SU-DHL-6 (cell line): ENCODE measurements at regions not wholly inside any gene's neighbourhood (a gene's known extent, or its start where the extent isn't known, plus 50 kb on each side); places are given as distances from the start of the nearest gene placed in this dataset.

ENCODE experiments used
- H2AFZ ChIP-seq: fragments of 200-600 bp; sonication (generic); 2 replicates; pipeline ENCODE4 v1.6.1; 2014; ENCODE audit warnings: low read depth, mild to moderate bottlenecking, moderate library complexity, mixed read lengths, antibody characterized with exemption, low read length; ENCODE audit not compliant: severe bottlenecking
- H3F3A ChIP-seq: fragments of 200-600 bp; shearing (Covaris generic); 2 replicates; pipeline ENCODE4 v1.6.0; 2016; ENCODE audit warnings: antibody characterized with exemption, mild to moderate bottlenecking; ENCODE audit not compliant: insufficient read depth
- H3K27ac ChIP-seq: fragments of 200-600 bp; sonication (generic); 2 replicates; pipeline ENCODE4 v1.5.1; 2016; ENCODE audit warnings: low read depth, mild to moderate bottlenecking, low read length, moderate library complexity, mixed read lengths
- H3K27me3 ChIP-seq: fragments of 200-600 bp; sonication (generic), shearing (Covaris generic); 2 replicates; pipeline ENCODE4 v1.6.0; 2014; ENCODE audit warnings: mild to moderate bottlenecking, low read length
- H3K36me3 ChIP-seq: fragments of 200-600 bp; sonication (generic); 2 replicates; pipeline ENCODE4 v1.6.1; 2014; ENCODE audit warnings: mild to moderate bottlenecking, low read length, mixed read lengths
- H3K4me2 ChIP-seq: fragments of 300-600, 200-600 bp; shearing (Covaris generic), sonication (generic); 2 replicates; pipeline ENCODE4 v1.6.0; 2014; ENCODE audit warnings: low read length, low read depth, mild to moderate bottlenecking; ENCODE audit not compliant: poor library complexity, severe bottlenecking
- H3K4me3 ChIP-seq: fragments of 200-600 bp; sonication (generic); 2 replicates; pipeline ENCODE4 v1.5.1; 2014; ENCODE audit warnings: antibody characterized with exemption, low read length, mild to moderate bottlenecking, mixed read lengths; ENCODE audit not compliant: insufficient read depth, poor library complexity, severe bottlenecking
- H3K79me2 ChIP-seq: fragments of 200-600 bp; sonication (generic); 2 replicates; pipeline ENCODE4 v1.6.1; 2014; ENCODE audit warnings: mild to moderate bottlenecking, low read length, moderate library complexity; ENCODE audit not compliant: insufficient read depth
- H3K9ac ChIP-seq: fragments of 200-600 bp; sonication (generic); 2 replicates; pipeline ENCODE4 v1.7.0; 2014; ENCODE audit warnings: mild to moderate bottlenecking, low read length
- H3K9me2 ChIP-seq: fragments of 200-600 bp; sonication (generic); replicated peaks from 2 replicates; pipeline ENCODE4 v1.6.1; 2014; ENCODE audit warnings: low read length; ENCODE audit not compliant: insufficient read depth
- H3K9me3 ChIP-seq: fragments of 200-600 bp; sonication (generic); 2 replicates; pipeline ENCODE4 v1.6.1; 2014; ENCODE audit warnings: low read length, mixed read lengths; ENCODE audit not compliant: insufficient read depth
- H4K20me1 ChIP-seq: fragments of 200-600 bp; sonication (generic); 2 replicates; pipeline ENCODE4 v1.6.1; 2014; ENCODE audit warnings: low read depth, mild to moderate bottlenecking, antibody characterized with exemption, low read length, moderate library complexity, mixed read lengths
- CTCF ChIP-seq: fragments of 200-600 bp; sonication (generic); IDR thresholded peaks from one replicate; pipeline ENCODE4 v1.5.1; 2017; ENCODE audit warnings: antibody characterized with exemption, mild to moderate bottlenecking, low read length, moderate library complexity; ENCODE audit not compliant: insufficient read depth, poor library complexity, severe bottlenecking
- EZH2phosphoT487 ChIP-seq: fragments of 200-600 bp; sonication (generic), shearing (Covaris generic); conservative IDR thresholded peaks from 2 replicates; pipeline ENCODE4 v1.6.1; 2018; ENCODE audit warnings: mild to moderate bottlenecking, antibody characterized with exemption, low read length, moderate library complexity, mixed read lengths

GRCh38 chr2:15038366-15039364, 406.1 kb downstream of the LRATD1 start:
- Histone ChIP-seq H3K27ac (no peak overlapping the region), H3K4me2 (no peak overlapping the region)

GRCh38 chr2:15040429-15041084, 408.0 kb downstream of the LRATD1 start:
- H3K27me3 ChIP-seq = no peaks in the 10 kb centered on the region
- H3K36me3 ChIP-seq = no peaks in the 10 kb centered on the region
- H3K9ac ChIP-seq = no peak overlapping the region
- no peaks in the 10 kb centered on the region for H3K79me2 ChIP-seq
- no peaks in the 10 kb centered on the region for H4K20me1 ChIP-seq
- H3K4me3 ChIP-seq = no peak overlapping the region
- H2AFZ ChIP-seq = no peak overlapping the region
- H3K4me2 ChIP-seq = no peak overlapping the region
- H3K9me3 ChIP-seq = no peaks in the 10 kb centered on the region
- H3K9me2 ChIP-seq = no peaks in the 10 kb centered on the region
- no peaks in the 10 kb centered on the region for H3F3A ChIP-seq
- no peak overlapping the region for H3K27ac ChIP-seq
- TF ChIP-seq CTCF (no peak), EZH2phosphoT487 (no peak)

More at GRCh38 chr2:15038366-15039364, 406.1 kb downstream of the LRATD1 start:
- TF ChIP-seq CTCF (no peak), EZH2phosphoT487 (no peak)
- Histone ChIP-seq H3K79me2 (no peaks in the 10 kb centered on the region), H3K9me3 (no peaks in the 10 kb centered on the region), H2AFZ (no peak overlapping the region), H3K27me3 (no peaks in the 10 kb centered on the region), H3K36me3 (no peaks in the 10 kb centered on the region), H3K9me2 (no peaks in the 10 kb centered on the region), H4K20me1 (no peaks in the 10 kb centered on the region), H3F3A (no peaks in the 10 kb centered on the region), H3K4me3 (no peak overlapping the region), H3K9ac (no peak overlapping the region)

GRCh38 chr2:15041429-15041837, 408.9 kb downstream of the LRATD1 start:
- no peaks in the 10 kb centered on the region for H3K9me3 ChIP-seq
- H3K4me3 ChIP-seq = no peak overlapping the region
- no peak overlapping the region for H2AFZ ChIP-seq
- no peak for TF ChIP-seq CTCF
- TF ChIP-seq EZH2phosphoT487 = no peak
- no peaks in the 10 kb centered on the region for H3F3A ChIP-seq
- no peaks in the 10 kb centered on the region for H3K36me3 ChIP-seq
- H3K27me3 ChIP-seq = no peaks in the 10 kb centered on the region
- H3K4me2 ChIP-seq = no peak overlapping the region
- no peaks in the 10 kb centered on the region for H3K9me2 ChIP-seq
- H3K79me2 ChIP-seq = no peaks in the 10 kb centered on the region
- no peak overlapping the region for H3K9ac ChIP-seq
- no peak overlapping the region for H3K27ac ChIP-seq
- H4K20me1 ChIP-seq = no peaks in the 10 kb centered on the region
